ENCODE measurements at regions not wholly inside any gene's neighbourhood (a gene's known extent, or its start where the extent isn't known, plus 50 kb on each side); places are given as distances from the start of the nearest gene placed in this dataset.

DNA sequence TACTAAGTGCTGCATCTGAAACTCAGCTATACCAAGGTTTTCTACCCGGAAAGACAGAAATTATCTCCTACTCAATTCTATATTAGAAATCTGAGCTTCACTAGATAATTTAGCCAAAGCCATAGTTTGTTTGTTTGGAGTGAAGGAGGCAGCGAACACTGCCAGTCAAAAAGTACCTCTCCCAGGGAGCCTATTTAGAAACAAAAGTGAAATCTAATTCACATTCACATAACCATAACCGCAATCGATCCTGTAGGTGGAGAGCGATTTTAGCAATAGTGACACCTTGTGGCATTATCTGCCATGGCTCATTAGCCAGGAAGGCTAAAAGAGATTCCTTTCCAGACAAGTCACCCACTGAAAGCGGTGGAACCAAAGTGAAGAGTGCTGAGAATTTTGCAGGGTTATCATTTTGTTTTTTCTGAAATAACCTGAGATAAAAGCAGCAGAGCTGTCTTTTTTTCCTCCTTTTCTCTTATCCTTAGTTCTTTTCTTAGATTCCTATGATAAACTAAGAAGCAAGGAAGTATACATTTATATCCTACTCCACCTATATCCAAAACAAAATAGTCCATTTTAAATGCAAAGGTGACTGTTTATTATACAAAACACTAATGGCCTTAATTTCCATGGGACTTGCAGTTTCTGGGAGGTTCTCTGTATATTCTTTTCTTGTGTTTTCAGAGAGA lies 83.7 kb upstream of the BET1 start:
- TF ChIP-seq, protein P1, sequence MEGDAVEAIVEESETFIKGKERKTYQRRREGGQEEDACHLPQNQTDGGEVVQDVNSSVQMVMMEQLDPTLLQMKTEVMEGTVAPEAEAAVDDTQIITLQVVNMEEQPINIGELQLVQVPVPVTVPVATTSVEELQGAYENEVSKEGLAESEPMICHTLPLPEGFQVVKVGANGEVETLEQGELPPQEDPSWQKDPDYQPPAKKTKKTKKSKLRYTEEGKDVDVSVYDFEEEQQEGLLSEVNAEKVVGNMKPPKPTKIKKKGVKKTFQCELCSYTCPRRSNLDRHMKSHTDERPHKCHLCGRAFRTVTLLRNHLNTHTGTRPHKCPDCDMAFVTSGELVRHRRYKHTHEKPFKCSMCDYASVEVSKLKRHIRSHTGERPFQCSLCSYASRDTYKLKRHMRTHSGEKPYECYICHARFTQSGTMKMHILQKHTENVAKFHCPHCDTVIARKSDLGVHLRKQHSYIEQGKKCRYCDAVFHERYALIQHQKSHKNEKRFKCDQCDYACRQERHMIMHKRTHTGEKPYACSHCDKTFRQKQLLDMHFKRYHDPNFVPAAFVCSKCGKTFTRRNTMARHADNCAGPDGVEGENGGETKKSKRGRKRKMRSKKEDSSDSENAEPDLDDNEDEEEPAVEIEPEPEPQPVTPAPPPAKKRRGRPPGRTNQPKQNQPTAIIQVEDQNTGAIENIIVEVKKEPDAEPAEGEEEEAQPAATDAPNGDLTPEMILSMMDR (IDR thresholded peaks at IDR 0.05) = peak; percentile 94
- TF ChIP-seq SIN3A (IDR thresholded peaks at IDR 0.05; ENCODE audit: borderline replicate concordance, low read depth, low read length) (peak; percentile 27; the same call in 1 of the 2 replicates), RCOR1 (IDR thresholded peaks at IDR 0.05; ENCODE audit: low read length) (peak; percentile 63; the same call in 1 of the 2 replicates)
- TF ChIP-seq, protein P2, sequence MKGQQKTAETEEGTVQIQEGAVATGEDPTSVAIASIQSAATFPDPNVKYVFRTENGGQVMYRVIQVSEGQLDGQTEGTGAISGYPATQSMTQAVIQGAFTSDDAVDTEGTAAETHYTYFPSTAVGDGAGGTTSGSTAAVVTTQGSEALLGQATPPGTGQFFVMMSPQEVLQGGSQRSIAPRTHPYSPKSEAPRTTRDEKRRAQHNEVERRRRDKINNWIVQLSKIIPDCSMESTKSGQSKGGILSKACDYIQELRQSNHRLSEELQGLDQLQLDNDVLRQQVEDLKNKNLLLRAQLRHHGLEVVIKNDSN (IDR thresholded peaks at IDR 0.05; ENCODE audit: borderline replicate concordance, low read depth) = no peak
- TF ChIP-seq, protein P3, sequence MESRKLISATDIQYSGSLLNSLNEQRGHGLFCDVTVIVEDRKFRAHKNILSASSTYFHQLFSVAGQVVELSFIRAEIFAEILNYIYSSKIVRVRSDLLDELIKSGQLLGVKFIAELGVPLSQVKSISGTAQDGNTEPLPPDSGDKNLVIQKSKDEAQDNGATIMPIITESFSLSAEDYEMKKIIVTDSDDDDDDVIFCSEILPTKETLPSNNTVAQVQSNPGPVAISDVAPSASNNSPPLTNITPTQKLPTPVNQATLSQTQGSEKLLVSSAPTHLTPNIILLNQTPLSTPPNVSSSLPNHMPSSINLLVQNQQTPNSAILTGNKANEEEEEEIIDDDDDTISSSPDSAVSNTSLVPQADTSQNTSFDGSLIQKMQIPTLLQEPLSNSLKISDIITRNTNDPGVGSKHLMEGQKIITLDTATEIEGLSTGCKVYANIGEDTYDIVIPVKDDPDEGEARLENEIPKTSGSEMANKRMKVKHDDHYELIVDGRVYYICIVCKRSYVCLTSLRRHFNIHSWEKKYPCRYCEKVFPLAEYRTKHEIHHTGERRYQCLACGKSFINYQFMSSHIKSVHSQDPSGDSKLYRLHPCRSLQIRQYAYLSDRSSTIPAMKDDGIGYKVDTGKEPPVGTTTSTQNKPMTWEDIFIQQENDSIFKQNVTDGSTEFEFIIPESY (IDR thresholded peaks at IDR 0.05; ENCODE audit: borderline replicate concordance, low read depth) = no peak

All from SK-N-SH (cell line).